ENCODE measurements at regions not wholly inside any gene's neighbourhood (a gene's known extent, or its start where the extent isn't known, plus 50 kb on each side); places are given as distances from the start of the nearest gene placed in this dataset.
A peak's percentile ranks its signal among the peaks of the same experiment; 100 is the strongest.
"Not testable (repeated sequence)": the region's sequence is repeated elsewhere in the genome, so short reads cannot be mapped to it uniquely, and the experiment has no call there.

- no peak overlapping the region for H3K27ac ChIP-seq
- H3K4me3 ChIP-seq, result no peak overlapping the region
These were observed 389.9 kb downstream of the TNS1 start for GRCh38 chr2:217612920-217613319.

GRCh38 chr2:217612211-217612610, 390.6 kb downstream of the TNS1 start:
- H3K27ac ChIP-seq, result no peak overlapping the region
- H3K4me3 ChIP-seq, result no peak overlapping the region

- H3K4me3 ChIP-seq, result no peak overlapping the region
These were observed 391.1 kb downstream of the TNS1 start for GRCh38 chr2:217611626-217612127.

GRCh38 chr2:217611056-217611455, 391.7 kb downstream of the TNS1 start:
- no peak overlapping the region for H3K4me3 ChIP-seq
- peak overlapping the region in 5 of 21 experiments; percentile 24 to 64 (median 56) for H3K27ac ChIP-seq

More at GRCh38 chr2:217611626-217612127, 391.1 kb downstream of the TNS1 start:
- H3K27ac ChIP-seq, result peak overlapping the region in 2 of 21 experiments; percentile 24 to 60

- no peak overlapping the region for H3K4me3 ChIP-seq
- H3K27ac ChIP-seq, result peak overlapping the region in 3 of 21 experiments; percentile 24 to 56 (median 42)
These were observed 392.4 kb downstream of the TNS1 start for GRCh38 chr2:217610401-217610814.

- H3K4me3 ChIP-seq, result no peak overlapping the region
- H3K27ac ChIP-seq, result peak overlapping the region in 3 of 21 experiments; percentile 24 to 56 (median 42)
These were observed 392.8 kb downstream of the TNS1 start for GRCh38 chr2:217609952-217610351.

- Histone ChIP-seq H3K4me3 (no peak overlapping the region), H3K27ac (no peak overlapping the region)
These were observed 396.5 kb downstream of the TNS1 start for GRCh38 chr2:217606296-217606695.

- Histone ChIP-seq H3K4me3 (no peak overlapping the region), H3K27ac (no peak overlapping the region)
These were observed 398.1 kb downstream of the TNS1 start for GRCh38 chr2:217604527-217605194.

- no peak overlapping the region for H3K27ac ChIP-seq
These were observed 401.2 kb downstream of the TNS1 start for GRCh38 chr2:217601601-217602000.

GRCh38 chr2:217599906-217600305, 402.9 kb downstream of the TNS1 start:
- H3K27ac ChIP-seq, result no peak overlapping the region

More at GRCh38 chr2:217601601-217602000, 401.2 kb downstream of the TNS1 start:
- no peak overlapping the region for H3K4me3 ChIP-seq

GRCh38 chr2:217597681-217598080, 405.1 kb downstream of the TNS1 start:
- no peak overlapping the region for H3K27ac ChIP-seq
- no peak overlapping the region for H3K4me3 ChIP-seq

More at GRCh38 chr2:217599906-217600305, 402.9 kb downstream of the TNS1 start:
- no peak overlapping the region for H3K4me3 ChIP-seq

GRCh38 chr2:217597145-217597544, 405.6 kb downstream of the TNS1 start:
- no peak overlapping the region for H3K4me3 ChIP-seq
- H3K27ac ChIP-seq, result no peak overlapping the region

- no peak overlapping the region for H3K4me3 ChIP-seq
These were observed 409.1 kb downstream of the TNS1 start for GRCh38 chr2:217593732-217594131.

GRCh38 chr2:217588266-217588665, 414.5 kb downstream of the TNS1 start:
- no peak overlapping the region for H3K27ac ChIP-seq
- H3K4me3 ChIP-seq, result no peak overlapping the region

More at GRCh38 chr2:217593732-217594131, 409.1 kb downstream of the TNS1 start:
- no peak overlapping the region for H3K27ac ChIP-seq

- Histone ChIP-seq H3K27ac (no peak overlapping the region), H3K4me3 (no peak overlapping the region)
These were observed 417.4 kb downstream of the TNS1 start for GRCh38 chr2:217585362-217585761.

- H3K4me3 ChIP-seq, H3K27ac ChIP-seq: not testable (repeated sequence)
These were observed 422.4 kb downstream of the TNS1 start for GRCh38 chr2:217580407-217580806.

- H3K4me3 ChIP-seq, result no peak overlapping the region
- H3K27ac ChIP-seq, result no peak overlapping the region
These were observed 429.2 kb downstream of the TNS1 start for GRCh38 chr2:217573571-217573970.

GRCh38 chr2:217570394-217570793, 432.4 kb downstream of the TNS1 start:
- no peak overlapping the region for H3K4me3 ChIP-seq
- no peak overlapping the region for H3K27ac ChIP-seq

GRCh38 chr2:217568289-217568971, 434.4 kb downstream of the TNS1 start:
- Histone ChIP-seq H3K27ac (peak overlapping the region in 1 of 21 experiments; percentile 6), H3K4me3 (no peak overlapping the region)

- no peak overlapping the region for H3K27ac ChIP-seq
- H3K4me3 ChIP-seq, result no peak overlapping the region
These were observed 439.2 kb downstream of the TNS1 start for GRCh38 chr2:217563565-217563964.

Measured in skin epidermis (tissue), 12 donors.